DMS 273 (cell line): ENCODE measurements at regions not wholly inside any gene's neighbourhood (a gene's known extent, or its start where the extent isn't known, plus 50 kb on each side); places are given as distances from the start of the nearest gene placed in this dataset.

ENCODE experiments used
- DNase-seq: peaks from one replicate; lab custom pipeline; 2025; ENCODE audit not compliant: unreplicated experiment; lab: John Stamatoyannopoulos, UW

- DNase-seq = no peak
These were observed 469.5 kb downstream of the TSHZ3 start for GRCh38 chr19:30879736-30880135.

GRCh38 chr19:30879225-30879624 lies 470.0 kb downstream of the TSHZ3 start:
- no peak for DNase-seq

GRCh38 chr19:30878495-30878894 lies 470.7 kb downstream of the TSHZ3 start:
- DNase-seq = no peak

- no peak for DNase-seq
These were observed 471.5 kb downstream of the TSHZ3 start for GRCh38 chr19:30877661-30878113.

GRCh38 chr19:30873691-30874090 lies 475.5 kb downstream of the TSHZ3 start:
- DNase-seq = no peak

GRCh38 chr19:30873003-30873402 lies 476.2 kb downstream of the TSHZ3 start:
- DNase-seq = no peak

GRCh38 chr19:30871979-30872378 lies 477.3 kb downstream of the TSHZ3 start:
- no peak for DNase-seq

GRCh38 chr19:30870876-30871275 lies 478.4 kb downstream of the TSHZ3 start:
- peak; percentile 41 for DNase-seq

GRCh38 chr19:30865511-30865910 lies 483.7 kb downstream of the TSHZ3 start:
- DNase-seq = no peak

GRCh38 chr19:30864391-30865215 lies 484.6 kb downstream of the TSHZ3 start:
- DNase-seq = no peak

GRCh38 chr19:30862876-30863275 lies 486.4 kb downstream of the TSHZ3 start:
- no peak for DNase-seq

- no peak for DNase-seq
These were observed 487.3 kb downstream of the TSHZ3 start for GRCh38 chr19:30861919-30862318.

- no peak for DNase-seq
These were observed 485.8 kb downstream of the ZNF536 start for GRCh38 chr19:30857966-30858490.

- DNase-seq = no peak
These were observed 485.2 kb downstream of the ZNF536 start for GRCh38 chr19:30857388-30857787.

GRCh38 chr19:30856786-30857185 lies 484.6 kb downstream of the ZNF536 start:
- DNase-seq = no peak

- DNase-seq = no peak
These were observed 484.2 kb downstream of the ZNF536 start for GRCh38 chr19:30856376-30856775.

- no peak for DNase-seq
These were observed 483.3 kb downstream of the ZNF536 start for GRCh38 chr19:30855442-30855841.

GRCh38 chr19:30854661-30855060 lies 482.5 kb downstream of the ZNF536 start:
- no peak for DNase-seq

- no peak for DNase-seq
These were observed 482.0 kb downstream of the ZNF536 start for GRCh38 chr19:30854207-30854606.

- no peak for DNase-seq
These were observed 480.9 kb downstream of the ZNF536 start for GRCh38 chr19:30853036-30853435.

- no peak for DNase-seq
These were observed 480.0 kb downstream of the ZNF536 start for GRCh38 chr19:30852168-30852567.

- DNase-seq = no peak
These were observed 479.5 kb downstream of the ZNF536 start for GRCh38 chr19:30851646-30852045.
